Spleen (tissue), 11 donors: ENCODE measurements at regions not wholly inside any gene's neighbourhood (a gene's known extent, or its start where the extent isn't known, plus 50 kb on each side); places are given as distances from the start of the nearest gene placed in this dataset.

Experiments used
- DNase-seq: peaks from one replicate; pipeline ENCODE4 v3.0.0-alpha.2; 2020
- H3K27ac ChIP-seq, 8 donors: fragments of 200-600 bp; sonication (generic) in 7 of 8; 1 replicate in 4 of 8; 2 replicates in 4 of 8; pipeline versions ENCODE4 v1.5.0 to v1.8.0; 2016 to 2021; ENCODE audit warnings: inconsistent platforms in 4 of 8, mild to moderate bottlenecking in 4 of 8, moderate library complexity in 1 of 8
- H3K27me3 ChIP-seq, 7 donors: fragments of 200-600 bp; sonication (generic) in 6 of 7; replicated peaks in 1 of 7; 1 replicate in 4 of 7; 2 replicates in 3 of 7; pipeline versions ENCODE4 v1.5.0 to v1.8.0; 2016 to 2021; ENCODE audit warnings: inconsistent platforms in 3 of 7, mild to moderate bottlenecking in 1 of 7
- H3K36me3 ChIP-seq, 6 donors: fragments of 200-600 bp; sonication (generic) in 5 of 6; 1 replicate in 4 of 6; 2 replicates in 2 of 6; pipeline versions ENCODE4 v1.5.0 to v1.8.0; 2016 to 2021; ENCODE audit warnings: inconsistent platforms in 2 of 6
- H3K4me1 ChIP-seq, 6 donors: fragments of 200-600 bp; sonication (generic) in 5 of 6; 1 replicate in 3 of 6; 2 replicates in 3 of 6; pipeline versions ENCODE4 v1.5.0 to v1.8.0; 2016 to 2021; ENCODE audit warnings: inconsistent platforms in 3 of 6
- H3K4me3 ChIP-seq, 8 donors: fragments of 200-600 bp; sonication (generic) in 7 of 8; 1 replicate in 4 of 8; 2 replicates in 4 of 8; pipeline versions ENCODE4 v1.5.0 to v1.8.0; 2016 to 2021; ENCODE audit warnings: inconsistent platforms in 4 of 8, mild to moderate bottlenecking in 4 of 8, moderate library complexity in 2 of 8
- H3K9me3 ChIP-seq, 8 donors: fragments of 200-600 bp; sonication (generic) in 7 of 8; 1 replicate in 4 of 8; 2 replicates in 4 of 8; pipeline versions ENCODE4 v1.5.0 to v1.8.0; 2016 to 2021; ENCODE audit warnings: inconsistent platforms in 4 of 8
- CTCF ChIP-seq, 11 experiments: fragments of 200-600 bp in 7 of 11; fragments of 450-650 bp in 4 of 11; sonication (generic) in 4 of 11; IDR thresholded peaks in 8 of 11; conservative IDR thresholded peaks in 3 of 11; 1 replicate in 7 of 11; 2 replicates in 4 of 11; pipeline versions ENCODE4 v1.4.0 to v1.8.0; 2016 to 2021; ENCODE audit warnings: antibody characterized with exemption in 11 of 11, inconsistent platforms in 4 of 11, mild to moderate bottlenecking in 1 of 11
- POLR2A ChIP-seq, 3 donors: fragments of 450-650 bp; IDR thresholded peaks; one replicate each; pipeline ENCODE4 v1.5.1; 2017; ENCODE audit warnings: antibody characterized with exemption in 3 of 3, mild to moderate bottlenecking in 1 of 3
- POLR2AphosphoS5 ChIP-seq, 3 donors: sonication (generic); formaldehyde crosslinking; IDR thresholded peaks; one replicate each; pipeline ENCODE4 v1.5.1; 2017; ENCODE audit warnings: antibody characterized with exemption in 3 of 3
- WGBS, 5 donors: extraction: QIAGEN DNeasy Blood & Tissue Kit in 3 of 5; methylation state at CpG; one replicate each; pipeline versions ENCODE4 v1.1.5 to v1.1.7; 2013 to 2018; 5-methylcytosine and 5-hydroxymethylcytosine counted together
- intact Hi-C: fragments of 100-400 bp; cut with DNase I; formaldehyde crosslinking; loops from one replicate; pipeline ENCODE4 v1.15.0; 2023; ENCODE audit warnings: low total_unique reads
- donor health status: healthy with polysubstance abuse.
- donor health status: DM: no; HTN: no; CAD: no; lungs with moderate emphysema.
- donor health status: DM: no; HTN: no; CAD: no.
- donor health status: Bipolar disorder and iron deficiency.
- donor health status: healthy.
- donor health status: DM: no; HTN: no; CAD: no.
- donor health status: DM: yes; HTN: yes; CAD: no.

GRCh38 chr20:10799735-10800134 is 125.9 kb upstream of the JAG1 start:
- Histone ChIP-seq H3K27me3 (no peaks in the 10 kb centered on the region), H3K9me3 (peaks cover 0 to 4% (median 0%) of the 10 kb centered on the region in 8 donors), H3K36me3 (no peaks in the 10 kb centered on the region), H3K4me1 (no peaks in the 10 kb centered on the region), H3K27ac (no peak overlapping the region), H3K4me3 (no peak overlapping the region)
- no peak for DNase-seq
- no peak for TF ChIP-seq POLR2A (IDR thresholded peaks at IDR 0.05)
- TF ChIP-seq CTCF (IDR thresholded peaks at IDR 0.05 in 8 of 11, conservative IDR thresholded peaks at IDR 0.05 in 3 of 11): no peak
- TF ChIP-seq POLR2AphosphoS5 (IDR thresholded peaks at IDR 0.05): no peak
- 78 to 96% (median 88%) methylated on average over 2 of the region's 2 CpGs for WGBS, 5 donors
- intact Hi-C loops: no loop called here

- TF ChIP-seq POLR2A (IDR thresholded peaks at IDR 0.05) (no peak), CTCF (IDR thresholded peaks at IDR 0.05 in 8 of 11, conservative IDR thresholded peaks at IDR 0.05 in 3 of 11) (no peak)
- no peaks in the 10 kb centered on the region for H3K27me3 ChIP-seq
- intact Hi-C loops: no loop called here
- no peak overlapping the region for H3K27ac ChIP-seq
- WGBS, 5 donors: 81 to 92% (median 90%) methylated on average over 6 of the region's 6 CpGs
- DNase-seq: no peak
- no peaks in the 10 kb centered on the region for H3K4me1 ChIP-seq
- H3K4me3 ChIP-seq: no peak overlapping the region
- H3K9me3 ChIP-seq: peaks cover 0 to 4% (median 0%) of the 10 kb centered on the region in 8 donors
- H3K36me3 ChIP-seq: no peaks in the 10 kb centered on the region
Measured at GRCh38 chr20:10800288-10800687, 126.5 kb upstream of the JAG1 start.

- no peaks in the 10 kb centered on the region for H3K36me3 ChIP-seq
- H3K9me3 ChIP-seq: peaks cover 0 to 4% (median 0%) of the 10 kb centered on the region in 8 donors
- TF ChIP-seq POLR2A (IDR thresholded peaks at IDR 0.05) (no peak), POLR2AphosphoS5 (IDR thresholded peaks at IDR 0.05) (no peak), CTCF (IDR thresholded peaks at IDR 0.05 in 8 of 11, conservative IDR thresholded peaks at IDR 0.05 in 3 of 11) (no peak)
- no peak overlapping the region for H3K4me3 ChIP-seq
- DNase-seq: no peak
- H3K4me1 ChIP-seq: no peaks in the 10 kb centered on the region
- H3K27me3 ChIP-seq: no peaks in the 10 kb centered on the region
- no peak overlapping the region for H3K27ac ChIP-seq
- WGBS, 5 donors: 63 to 76% (median 72%) methylated on average over 3 of the region's 3 CpGs
- intact Hi-C loops: no loop called here
Measured at GRCh38 chr20:10802236-10802635, 128.4 kb upstream of the JAG1 start.

GRCh38 chr20:10805764-10806163 is 132.0 kb upstream of the JAG1 start:
- intact Hi-C loops: no loop called here
- Histone ChIP-seq H3K9me3 (no peaks in the 10 kb centered on the region), H3K36me3 (no peaks in the 10 kb centered on the region), H3K4me3 (no peak overlapping the region), H3K4me1 (no peaks in the 10 kb centered on the region), H3K27ac (no peak overlapping the region), H3K27me3 (peaks cover 0 to 3% (median 0%) of the 10 kb centered on the region in 7 donors)
- no peak for DNase-seq
- 51 to 64% (median 59%) methylated on average over 7 of the region's 7 CpGs for WGBS, 5 donors
- TF ChIP-seq POLR2AphosphoS5 (IDR thresholded peaks at IDR 0.05) (no peak), POLR2A (IDR thresholded peaks at IDR 0.05) (no peak), CTCF (IDR thresholded peaks at IDR 0.05 in 8 of 11, conservative IDR thresholded peaks at IDR 0.05 in 3 of 11) (no peak)
